ENCODE measurements at regions not wholly inside any gene's neighbourhood (a gene's known extent, or its start where the extent isn't known, plus 50 kb on each side); places are given as distances from the start of the nearest gene placed in this dataset.

DNA sequence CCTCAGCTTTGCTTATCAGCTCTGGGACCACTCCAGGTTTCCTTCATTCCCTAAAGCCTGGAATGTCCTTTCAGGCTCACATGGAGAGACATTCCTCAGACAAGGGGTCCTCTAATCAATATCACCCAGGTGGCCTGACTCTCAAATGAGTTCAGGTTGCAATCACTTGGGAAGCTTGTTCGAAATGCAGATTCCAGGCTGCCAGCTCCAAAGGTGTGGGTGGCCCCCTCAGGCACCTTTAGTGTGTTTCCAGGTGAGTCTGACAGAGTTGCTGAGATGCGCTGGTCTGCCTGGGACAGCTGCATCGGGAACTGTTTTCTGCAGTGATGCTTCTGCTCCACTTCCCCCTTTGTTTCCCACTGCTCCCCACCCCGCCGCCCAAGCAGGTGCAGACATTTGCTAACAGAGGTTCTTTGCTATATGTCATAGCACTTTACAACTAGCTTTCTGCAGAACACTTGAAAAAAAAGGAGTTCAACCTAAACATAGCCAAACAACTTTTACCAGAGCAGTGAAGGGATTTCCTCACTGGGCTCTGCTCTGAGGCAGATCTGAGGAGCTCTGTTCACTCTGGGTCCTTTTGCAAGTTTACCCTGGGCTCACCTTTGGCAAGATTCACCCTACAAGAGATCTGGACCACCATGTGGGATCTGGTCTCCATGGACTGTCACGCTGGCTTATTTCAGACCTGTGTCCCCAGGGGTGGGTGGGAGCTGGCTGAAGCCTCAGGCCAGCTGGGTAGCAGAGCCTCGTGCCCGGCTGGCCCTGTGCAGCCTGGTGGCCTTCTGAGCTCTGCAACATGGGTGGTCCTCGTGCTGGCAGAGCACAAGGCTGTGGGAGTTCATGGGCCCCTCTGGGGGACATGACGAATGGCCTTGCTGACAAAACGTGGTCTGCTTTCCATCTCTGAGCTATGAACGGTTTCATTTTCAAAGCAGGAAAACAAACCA is 539.6 kb downstream of the CCDC171 start:
- Histone ChIP-seq H3K27me3 (ENCODE audit: control insufficient read depth in 4 of 4, insufficient read depth in 4 of 4, low read length in 3 of 4) (no peaks in the 10 kb centered on the region), H3K9me3 (ENCODE audit: control insufficient read depth in 4 of 4, low read length in 3 of 4) (no peaks in the 10 kb centered on the region), H3K36me3 (ENCODE audit: control insufficient read depth in 4 of 4, insufficient read depth in 3 of 4, low read depth in 1 of 4, low read length in 3 of 4) (no peaks in the 10 kb centered on the region), H3K27ac (ENCODE audit: low read depth in 1 of 2, low read length in 2 of 2) (no peak overlapping the region), H3K4me1 (ENCODE audit: control insufficient read depth in 4 of 4, insufficient read depth in 4 of 4, low read length in 3 of 4) (no peaks in the 10 kb centered on the region), H3K9ac (ENCODE audit: low read depth in 1 of 2, low read length in 2 of 2) (no peak overlapping the region), H3K4me3 (ENCODE audit: low read depth in 1 of 3, low read length in 3 of 3) (no peak overlapping the region)
- DNase-seq (ENCODE audit: low spot score), result no peak
- TF ChIP-seq GABPA (IDR thresholded peaks at IDR 0.05 in 1 of 2, conservative IDR thresholded peaks at IDR 0.05 in 1 of 2) (no peak), NR2F2 (IDR thresholded peaks at IDR 0.05) (peak; percentile 33), SP1 (IDR thresholded peaks at IDR 0.05) (no peak)
- TF ChIP-seq, protein P1, sequence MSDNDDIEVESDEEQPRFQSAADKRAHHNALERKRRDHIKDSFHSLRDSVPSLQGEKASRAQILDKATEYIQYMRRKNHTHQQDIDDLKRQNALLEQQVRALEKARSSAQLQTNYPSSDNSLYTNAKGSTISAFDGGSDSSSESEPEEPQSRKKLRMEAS (IDR thresholded peaks at IDR 0.05), result no peak
- WGBS, result 75% methylated on average over 12 of the region's 12 CpGs

DNA sequence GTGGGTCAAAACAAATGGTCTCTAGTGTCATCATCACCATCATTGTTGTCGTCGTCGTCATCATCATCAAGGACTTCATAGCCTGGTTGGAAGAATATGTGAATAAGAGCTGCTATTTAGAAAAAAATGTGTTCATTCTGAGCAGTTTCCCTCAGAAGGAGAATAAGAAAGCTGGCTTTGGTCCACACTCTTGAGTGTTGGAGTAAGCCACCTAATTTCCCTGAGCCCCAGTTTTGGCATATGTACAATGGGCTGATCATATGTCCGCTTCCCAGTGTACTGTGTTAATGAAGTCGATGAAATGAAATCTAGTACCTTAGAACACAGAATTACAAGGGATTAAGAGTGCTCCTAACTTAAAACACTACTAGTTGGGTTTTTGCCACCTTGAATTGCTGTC is 545.5 kb downstream of the CCDC171 start:
- H3K9me3 ChIP-seq (ENCODE audit: control insufficient read depth in 4 of 4, low read length in 3 of 4), result no peaks in the 10 kb centered on the region
- DNase-seq (ENCODE audit: low spot score), result no peak
- TF ChIP-seq RAD21 (IDR thresholded peaks at IDR 0.05), result no peak
- TF ChIP-seq JUND (IDR thresholded peaks at IDR 0.05), result no peak
- no peak for TF ChIP-seq NR2F2 (IDR thresholded peaks at IDR 0.05)
- TF ChIP-seq TAF1 (conservative IDR thresholded peaks at IDR 0.05), result no peak
- TF ChIP-seq HNF4G (IDR thresholded peaks at IDR 0.05), result no peak
- TF ChIP-seq, protein P2, sequence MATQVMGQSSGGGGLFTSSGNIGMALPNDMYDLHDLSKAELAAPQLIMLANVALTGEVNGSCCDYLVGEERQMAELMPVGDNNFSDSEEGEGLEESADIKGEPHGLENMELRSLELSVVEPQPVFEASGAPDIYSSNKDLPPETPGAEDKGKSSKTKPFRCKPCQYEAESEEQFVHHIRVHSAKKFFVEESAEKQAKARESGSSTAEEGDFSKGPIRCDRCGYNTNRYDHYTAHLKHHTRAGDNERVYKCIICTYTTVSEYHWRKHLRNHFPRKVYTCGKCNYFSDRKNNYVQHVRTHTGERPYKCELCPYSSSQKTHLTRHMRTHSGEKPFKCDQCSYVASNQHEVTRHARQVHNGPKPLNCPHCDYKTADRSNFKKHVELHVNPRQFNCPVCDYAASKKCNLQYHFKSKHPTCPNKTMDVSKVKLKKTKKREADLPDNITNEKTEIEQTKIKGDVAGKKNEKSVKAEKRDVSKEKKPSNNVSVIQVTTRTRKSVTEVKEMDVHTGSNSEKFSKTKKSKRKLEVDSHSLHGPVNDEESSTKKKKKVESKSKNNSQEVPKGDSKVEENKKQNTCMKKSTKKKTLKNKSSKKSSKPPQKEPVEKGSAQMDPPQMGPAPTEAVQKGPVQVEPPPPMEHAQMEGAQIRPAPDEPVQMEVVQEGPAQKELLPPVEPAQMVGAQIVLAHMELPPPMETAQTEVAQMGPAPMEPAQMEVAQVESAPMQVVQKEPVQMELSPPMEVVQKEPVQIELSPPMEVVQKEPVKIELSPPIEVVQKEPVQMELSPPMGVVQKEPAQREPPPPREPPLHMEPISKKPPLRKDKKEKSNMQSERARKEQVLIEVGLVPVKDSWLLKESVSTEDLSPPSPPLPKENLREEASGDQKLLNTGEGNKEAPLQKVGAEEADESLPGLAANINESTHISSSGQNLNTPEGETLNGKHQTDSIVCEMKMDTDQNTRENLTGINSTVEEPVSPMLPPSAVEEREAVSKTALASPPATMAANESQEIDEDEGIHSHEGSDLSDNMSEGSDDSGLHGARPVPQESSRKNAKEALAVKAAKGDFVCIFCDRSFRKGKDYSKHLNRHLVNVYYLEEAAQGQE (IDR thresholded peaks at IDR 0.05), result no peak
- no peak for TF ChIP-seq YY1 (IDR thresholded peaks at IDR 0.05)
- no peak for TF ChIP-seq FOXA1 (IDR thresholded peaks at IDR 0.05)
- no peak for TF ChIP-seq HNF4A (conservative IDR thresholded peaks at IDR 0.05)
- no peak for TF ChIP-seq GABPA (IDR thresholded peaks at IDR 0.05 in 1 of 2, conservative IDR thresholded peaks at IDR 0.05 in 1 of 2)
- no peak for TF ChIP-seq SP1 (IDR thresholded peaks at IDR 0.05)
- TF ChIP-seq, protein P3, sequence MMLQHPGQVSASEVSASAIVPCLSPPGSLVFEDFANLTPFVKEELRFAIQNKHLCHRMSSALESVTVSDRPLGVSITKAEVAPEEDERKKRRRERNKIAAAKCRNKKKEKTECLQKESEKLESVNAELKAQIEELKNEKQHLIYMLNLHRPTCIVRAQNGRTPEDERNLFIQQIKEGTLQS (IDR thresholded peaks at IDR 0.05), result no peak
- TF ChIP-seq EGR1 (IDR thresholded peaks at IDR 0.05; ENCODE audit: low read depth in 2 of 2), result no peak
- no peaks in the 10 kb centered on the region for H3K36me3 ChIP-seq (ENCODE audit: control insufficient read depth in 4 of 4, insufficient read depth in 3 of 4, low read depth in 1 of 4, low read length in 3 of 4)
- no peak overlapping the region for H3K9ac ChIP-seq (ENCODE audit: low read depth in 1 of 2, low read length in 2 of 2)
- H3K4me3 ChIP-seq (ENCODE audit: low read depth in 1 of 3, low read length in 3 of 3), result no peak overlapping the region
- WGBS, result 97% methylated on average over 5 of the region's 5 CpGs
- no peak overlapping the region for H3K27ac ChIP-seq (ENCODE audit: low read depth in 1 of 2, low read length in 2 of 2)
- peaks cover 0 to 4% (median 0%) of the 10 kb centered on the region in 4 donors for H3K27me3 ChIP-seq (ENCODE audit: control insufficient read depth in 4 of 4, insufficient read depth in 4 of 4, low read length in 3 of 4)
- H3K4me1 ChIP-seq (ENCODE audit: control insufficient read depth in 4 of 4, insufficient read depth in 4 of 4, low read length in 3 of 4), result no peaks in the 10 kb centered on the region

Data from liver (tissue), 7 donors.